Endothelial cell (in vitro differentiated cells): ENCODE measurements at regions not wholly inside any gene's neighbourhood (a gene's known extent, or its start where the extent isn't known, plus 50 kb on each side); places are given as distances from the start of the nearest gene placed in this dataset.

Experiments
- DNase-seq: peaks from one replicate; pipeline ENCODE4 v3.0.0; 2021; ENCODE audit warnings: low spot score
- H3K27ac Mint-ChIP-seq: one replicate; pipeline ENCODE4 v1.8.0; 2021; ENCODE audit warnings: mixed read lengths, inconsistent platforms; ENCODE audit not compliant: unreplicated experiment
- H3K27me3 Mint-ChIP-seq: one replicate; pipeline ENCODE4 v1.8.0; 2021; ENCODE audit warnings: mild to moderate bottlenecking, moderate library complexity, mixed read lengths, inconsistent platforms; ENCODE audit not compliant: unreplicated experiment
- H3K36me3 Mint-ChIP-seq: one replicate; pipeline ENCODE4 v1.8.0; 2021; ENCODE audit warnings: mild to moderate bottlenecking, low read depth, mixed read lengths, inconsistent platforms; ENCODE audit not compliant: unreplicated experiment
- H3K4me1 Mint-ChIP-seq: one replicate; pipeline ENCODE4 v1.8.0; 2021; ENCODE audit warnings: mild to moderate bottlenecking, mixed read lengths, inconsistent platforms; ENCODE audit not compliant: unreplicated experiment
- H3K4me3 Mint-ChIP-seq: one replicate; pipeline ENCODE4 v1.8.0; 2021; ENCODE audit warnings: mild to moderate bottlenecking, mixed read lengths, inconsistent platforms; ENCODE audit not compliant: unreplicated experiment
- H3K9me3 Mint-ChIP-seq: one replicate; pipeline ENCODE4 v1.8.0; 2021; ENCODE audit warnings: mixed read lengths, inconsistent platforms; ENCODE audit not compliant: unreplicated experiment
- TF ChIP-seq, protein P1 (sequence below): fragments of 200-600 bp; sonication (generic); IDR thresholded peaks from one replicate; pipeline ENCODE4 v1.5.0; 2021; ENCODE audit warnings: antibody characterized with exemption; ENCODE audit not compliant: unreplicated experiment

DNA sequence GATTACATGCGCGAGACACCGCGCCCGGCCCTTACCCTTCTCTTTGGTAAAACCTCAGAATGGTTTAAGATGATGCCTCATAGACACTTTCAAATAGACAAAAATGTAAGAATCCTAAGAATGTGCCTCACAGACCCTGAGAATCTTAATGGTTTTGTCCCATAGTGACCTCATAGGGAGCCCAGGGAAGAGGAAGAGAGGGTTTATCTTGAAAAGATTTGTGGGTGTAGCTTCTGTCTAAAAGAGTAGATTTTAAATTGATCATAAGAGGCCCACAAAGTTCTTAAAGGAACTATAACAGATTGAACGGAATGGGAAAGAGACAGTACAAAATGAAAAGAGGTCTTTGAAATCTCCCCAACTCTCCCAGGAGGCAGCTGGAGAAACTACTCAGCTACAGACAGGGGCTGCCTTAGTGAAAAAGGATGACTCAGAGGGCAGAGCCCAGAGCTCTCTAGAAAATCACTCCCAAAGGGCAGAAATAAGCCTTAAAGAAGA, 220.6 kb downstream of the ADRA2A start:
- TF ChIP-seq, protein P1, sequence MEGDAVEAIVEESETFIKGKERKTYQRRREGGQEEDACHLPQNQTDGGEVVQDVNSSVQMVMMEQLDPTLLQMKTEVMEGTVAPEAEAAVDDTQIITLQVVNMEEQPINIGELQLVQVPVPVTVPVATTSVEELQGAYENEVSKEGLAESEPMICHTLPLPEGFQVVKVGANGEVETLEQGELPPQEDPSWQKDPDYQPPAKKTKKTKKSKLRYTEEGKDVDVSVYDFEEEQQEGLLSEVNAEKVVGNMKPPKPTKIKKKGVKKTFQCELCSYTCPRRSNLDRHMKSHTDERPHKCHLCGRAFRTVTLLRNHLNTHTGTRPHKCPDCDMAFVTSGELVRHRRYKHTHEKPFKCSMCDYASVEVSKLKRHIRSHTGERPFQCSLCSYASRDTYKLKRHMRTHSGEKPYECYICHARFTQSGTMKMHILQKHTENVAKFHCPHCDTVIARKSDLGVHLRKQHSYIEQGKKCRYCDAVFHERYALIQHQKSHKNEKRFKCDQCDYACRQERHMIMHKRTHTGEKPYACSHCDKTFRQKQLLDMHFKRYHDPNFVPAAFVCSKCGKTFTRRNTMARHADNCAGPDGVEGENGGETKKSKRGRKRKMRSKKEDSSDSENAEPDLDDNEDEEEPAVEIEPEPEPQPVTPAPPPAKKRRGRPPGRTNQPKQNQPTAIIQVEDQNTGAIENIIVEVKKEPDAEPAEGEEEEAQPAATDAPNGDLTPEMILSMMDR = no peak
- peaks cover 1% of the 10 kb centered on the region for H3K27me3 Mint-ChIP-seq
- H3K4me1 Mint-ChIP-seq = peaks cover 12% of the 10 kb centered on the region
- H3K4me3 Mint-ChIP-seq = no peak overlapping the region
- H3K27ac Mint-ChIP-seq = no peak overlapping the region
- no peak for DNase-seq
- no peaks in the 10 kb centered on the region for H3K9me3 Mint-ChIP-seq
- no peaks in the 10 kb centered on the region for H3K36me3 Mint-ChIP-seq

DNA sequence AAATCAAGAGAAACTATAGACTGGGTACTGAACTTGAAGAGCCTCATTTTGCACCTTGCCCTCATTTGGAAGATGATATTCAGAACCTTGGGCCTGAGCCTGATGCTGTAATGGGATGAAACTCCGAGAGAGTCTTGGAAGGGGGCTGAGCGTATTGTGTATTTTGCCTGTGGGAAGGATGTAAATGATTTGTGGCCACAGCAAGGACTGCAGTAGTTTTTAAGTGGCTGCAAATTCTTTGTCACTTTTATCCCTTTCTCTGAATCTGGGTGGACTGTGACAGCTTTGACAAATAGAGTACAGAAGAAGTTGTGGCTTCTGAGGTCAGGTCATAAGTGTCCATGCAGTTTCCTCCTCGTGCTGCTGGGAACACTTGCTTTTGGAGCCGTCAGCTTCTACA, 221.2 kb downstream of the ADRA2A start:
- no peak for DNase-seq
- no peak overlapping the region for H3K27ac Mint-ChIP-seq

DNA sequence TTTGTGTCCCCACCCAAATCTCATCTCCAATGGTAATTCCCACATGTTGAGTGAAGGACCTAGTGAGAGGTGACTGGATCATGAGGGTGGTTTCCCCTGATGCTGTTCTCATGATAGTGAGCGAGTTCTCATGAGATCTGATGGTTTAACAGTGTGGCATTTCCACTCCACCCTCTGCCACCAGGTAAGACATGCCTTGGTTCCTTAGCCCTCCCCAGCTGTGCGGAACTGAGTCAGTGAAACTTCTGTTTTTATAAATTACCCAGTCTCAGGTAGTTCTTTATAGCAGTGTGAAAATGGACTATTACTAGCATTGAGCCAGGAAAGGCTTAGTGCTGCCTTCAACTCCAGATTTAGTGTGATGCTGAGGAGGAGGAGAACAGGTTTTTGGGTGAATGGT, 222.2 kb downstream of the ADRA2A start:
- Mint-ChIP-seq H3K27me3 (peaks cover 3% of the 10 kb centered on the region), H3K4me1 (peaks cover 4% of the 10 kb centered on the region), H3K27ac (no peak overlapping the region), H3K9me3 (no peaks in the 10 kb centered on the region), H3K36me3 (no peaks in the 10 kb centered on the region), H3K4me3 (no peak overlapping the region)
- DNase-seq = no peak
- TF ChIP-seq, protein P1 = no peak

More for the DNA sequence above, 221.2 kb downstream of the ADRA2A start:
- Mint-ChIP-seq H3K9me3 (no peaks in the 10 kb centered on the region), H3K4me3 (no peak overlapping the region), H3K4me1 (peaks cover 12% of the 10 kb centered on the region), H3K36me3 (no peaks in the 10 kb centered on the region), H3K27me3 (peaks cover 1% of the 10 kb centered on the region)
- TF ChIP-seq, protein P1 = no peak

DNA sequence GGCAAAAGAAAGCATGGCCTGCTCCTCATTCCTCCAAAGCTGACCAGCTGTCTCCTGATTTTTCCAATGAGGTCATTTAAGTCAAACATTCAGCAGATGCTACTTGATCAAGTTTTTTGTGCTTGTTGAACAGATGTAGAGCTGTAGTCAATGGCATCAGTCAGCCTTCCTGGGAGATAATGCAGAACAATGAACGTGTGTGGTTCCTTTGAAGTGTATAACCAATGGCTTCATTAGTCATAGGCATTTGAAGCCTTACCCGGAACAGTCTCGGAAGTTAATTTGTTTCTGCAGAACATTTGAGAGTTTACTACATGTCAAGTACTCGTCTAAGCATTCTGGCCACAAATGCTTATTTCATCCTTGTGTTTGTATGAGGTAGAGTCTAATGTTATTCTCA, 227.1 kb downstream of the ADRA2A start:
- DNase-seq = no peak
- H3K4me3 Mint-ChIP-seq = no peak overlapping the region
- H3K27me3 Mint-ChIP-seq = peaks cover 2% of the 10 kb centered on the region
- TF ChIP-seq, protein P1 = no peak
- H3K27ac Mint-ChIP-seq = no peak overlapping the region
- H3K4me1 Mint-ChIP-seq = no peaks in the 10 kb centered on the region
- H3K9me3 Mint-ChIP-seq = no peaks in the 10 kb centered on the region
- H3K36me3 Mint-ChIP-seq = no peaks in the 10 kb centered on the region

DNA sequence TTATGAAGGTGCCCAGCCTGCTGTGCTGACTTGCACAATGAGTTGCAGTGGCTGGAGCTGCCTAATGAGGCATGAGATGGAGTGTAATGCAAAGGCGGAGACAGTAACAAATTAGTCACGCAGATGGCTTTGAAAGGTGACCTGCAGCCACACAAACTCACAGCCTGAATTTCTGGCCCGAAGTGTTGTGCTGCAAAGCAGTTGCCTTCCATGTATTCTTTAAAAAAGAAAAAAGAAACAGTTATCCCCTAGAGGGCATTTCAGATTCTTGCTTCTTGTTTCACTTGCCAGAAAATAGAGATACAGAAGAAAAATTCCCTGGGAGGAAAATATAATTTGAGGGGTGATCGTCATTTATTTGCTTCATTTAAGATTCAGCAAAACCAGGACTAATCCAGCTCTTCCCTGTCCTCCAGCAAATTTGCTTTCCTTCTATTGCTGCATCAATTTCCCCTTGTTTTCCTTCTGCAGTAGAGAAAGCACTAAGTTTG, 239.9 kb downstream of the ADRA2A start:
- TF ChIP-seq, protein P1 = no peak
- H3K27ac Mint-ChIP-seq = no peak overlapping the region
- DNase-seq = no peak
- H3K9me3 Mint-ChIP-seq = no peaks in the 10 kb centered on the region
- peaks cover 7% of the 10 kb centered on the region for H3K36me3 Mint-ChIP-seq
- H3K4me3 Mint-ChIP-seq = no peak overlapping the region
- no peaks in the 10 kb centered on the region for H3K4me1 Mint-ChIP-seq
- H3K27me3 Mint-ChIP-seq = no peaks in the 10 kb centered on the region
